Adrenal gland (tissue), 9 donors: ENCODE measurements at regions not wholly inside any gene's neighbourhood (a gene's known extent, or its start where the extent isn't known, plus 50 kb on each side); places are given as distances from the start of the nearest gene placed in this dataset.

Experiments used
- DNase-seq, 7 donors: peaks; one replicate each; pipeline ENCODE4 v3.0.0-alpha.2; 2019 to 2020
- H3K27ac ChIP-seq, 5 donors: fragments of 200-600 bp; sonication (generic) in 4 of 5; 1 replicate in 3 of 5; 2 replicates in 2 of 5; pipeline versions ENCODE4 v1.5.1 to v1.8.0; 2016 to 2020; ENCODE audit warnings: mild to moderate bottlenecking in 1 of 5
- H3K27me3 ChIP-seq: fragments of 200-600 bp; 2 replicates; pipeline ENCODE4 v1.8.0; 2021
- H3K36me3 ChIP-seq, 2 donors: fragments of 200-600 bp; replicated peaks in 1 of 2; 1 replicate in 1 of 2; 2 replicates in 1 of 2; pipeline versions ENCODE4 v1.5.1 to v1.8.0; 2018 to 2022
- H3K4me1 ChIP-seq, 2 donors: fragments of 200-600 bp; replicated peaks in 1 of 2; 1 replicate in 1 of 2; 2 replicates in 1 of 2; pipeline versions ENCODE4 v1.5.1 to v1.8.0; 2018 to 2021
- H3K4me3 ChIP-seq, 4 donors: fragments of 200-600 bp; sonication (generic) in 3 of 4; one replicate each; pipeline ENCODE4 v1.5.1; 2016 to 2018
- H3K9me3 ChIP-seq, 3 donors: fragments of 200-600 bp; sonication (generic) in 1 of 3; replicated peaks in 1 of 3; 1 replicate in 2 of 3; 2 replicates in 1 of 3; pipeline versions ENCODE4 v1.5.1 to v1.8.0; 2016 to 2021
- POLR2A ChIP-seq, 2 donors: fragments of 450-650 bp; IDR thresholded peaks; one replicate each; pipeline ENCODE4 v1.6.1; 2017; ENCODE audit warnings: antibody characterized with exemption in 2 of 2, mild to moderate bottlenecking in 2 of 2, moderate library complexity in 1 of 2
- WGBS, 4 donors: extraction: QIAGEN DNeasy Blood & Tissue Kit in 2 of 4; methylation state at CpG; one replicate each; pipeline versions ENCODE4 v1.1.5 to v1.1.7; 2013 to 2017; 5-methylcytosine and 5-hydroxymethylcytosine counted together
- intact Hi-C, 2 donors: fragments of 100-400 bp; cut with DNase I; formaldehyde crosslinking; loops; one replicate each; pipeline versions ENCODE4 v1.14.1 to v1.15.0; 2022 to 2023
- TF ChIP-seq, protein P1 (sequence below), 6 experiments: fragments of 450-650 bp in 4 of 6; fragments of 200-600 bp in 2 of 6; sonication (generic) in 1 of 6; IDR thresholded peaks; 1 replicate in 5 of 6; 2 replicates in 1 of 6; pipeline versions ENCODE4 v1.5.1 to v1.8.0; 2016 to 2021; ENCODE audit warnings: antibody characterized with exemption in 6 of 6, mild to moderate bottlenecking in 2 of 6, moderate library complexity in 1 of 6
- donor health status: healthy with polysubstance abuse.
- donor health status: Bipolar disorder and iron deficiency.
- donor health status: DM: yes; HTN: yes; CAD: no.
- donor health status: DM: no; HTN: no; CAD: no.
- donor health status: DM: no; HTN: no; CAD: no.

GRCh38 chr17:54257440-54257839 lies 434.7 kb downstream of the KIF2B start:
- intact Hi-C loops = no loop called here
- WGBS, 4 donors = 19 to 66% (median 33%) methylated on average over 2 of the region's 2 CpGs

GRCh38 chr17:54259476-54259875 lies 436.7 kb downstream of the KIF2B start:
- no peaks in the 10 kb centered on the region for H3K36me3 ChIP-seq
- WGBS, 4 donors = 52 to 67% (median 61%) methylated on average over 4 of the region's 4 CpGs
- H3K4me1 ChIP-seq = no peaks in the 10 kb centered on the region
- H3K4me3 ChIP-seq = no peak overlapping the region
- TF ChIP-seq, protein P1, sequence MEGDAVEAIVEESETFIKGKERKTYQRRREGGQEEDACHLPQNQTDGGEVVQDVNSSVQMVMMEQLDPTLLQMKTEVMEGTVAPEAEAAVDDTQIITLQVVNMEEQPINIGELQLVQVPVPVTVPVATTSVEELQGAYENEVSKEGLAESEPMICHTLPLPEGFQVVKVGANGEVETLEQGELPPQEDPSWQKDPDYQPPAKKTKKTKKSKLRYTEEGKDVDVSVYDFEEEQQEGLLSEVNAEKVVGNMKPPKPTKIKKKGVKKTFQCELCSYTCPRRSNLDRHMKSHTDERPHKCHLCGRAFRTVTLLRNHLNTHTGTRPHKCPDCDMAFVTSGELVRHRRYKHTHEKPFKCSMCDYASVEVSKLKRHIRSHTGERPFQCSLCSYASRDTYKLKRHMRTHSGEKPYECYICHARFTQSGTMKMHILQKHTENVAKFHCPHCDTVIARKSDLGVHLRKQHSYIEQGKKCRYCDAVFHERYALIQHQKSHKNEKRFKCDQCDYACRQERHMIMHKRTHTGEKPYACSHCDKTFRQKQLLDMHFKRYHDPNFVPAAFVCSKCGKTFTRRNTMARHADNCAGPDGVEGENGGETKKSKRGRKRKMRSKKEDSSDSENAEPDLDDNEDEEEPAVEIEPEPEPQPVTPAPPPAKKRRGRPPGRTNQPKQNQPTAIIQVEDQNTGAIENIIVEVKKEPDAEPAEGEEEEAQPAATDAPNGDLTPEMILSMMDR (IDR thresholded peaks at IDR 0.05) = no peak
- TF ChIP-seq POLR2A (IDR thresholded peaks at IDR 0.05) = no peak
- no peak for DNase-seq
- H3K9me3 ChIP-seq = no peaks in the 10 kb centered on the region
- intact Hi-C loops = no loop called here
- H3K27ac ChIP-seq = no peak overlapping the region
- no peaks in the 10 kb centered on the region for H3K27me3 ChIP-seq

More at GRCh38 chr17:54257440-54257839, 434.7 kb downstream of the KIF2B start:
- Histone ChIP-seq H3K27me3 (no peaks in the 10 kb centered on the region), H3K36me3 (no peaks in the 10 kb centered on the region), H3K4me3 (no peak overlapping the region), H3K4me1 (no peaks in the 10 kb centered on the region), H3K27ac (no peak overlapping the region), H3K9me3 (no peaks in the 10 kb centered on the region)
- DNase-seq = no peak
- TF ChIP-seq POLR2A (IDR thresholded peaks at IDR 0.05) = no peak
- TF ChIP-seq, protein P1 (IDR thresholded peaks at IDR 0.05) = no peak

- Histone ChIP-seq H3K27ac (no peak overlapping the region), H3K27me3 (no peaks in the 10 kb centered on the region), H3K36me3 (no peaks in the 10 kb centered on the region), H3K9me3 (no peaks in the 10 kb centered on the region), H3K4me1 (no peaks in the 10 kb centered on the region), H3K4me3 (no peak overlapping the region)
- 75 to 90% (median 84%) methylated on average over 2 of the region's 2 CpGs for WGBS, 4 donors
- no peak for DNase-seq
- intact Hi-C loops = no loop called here
- TF ChIP-seq, protein P1 (IDR thresholded peaks at IDR 0.05) = no peak
- TF ChIP-seq POLR2A (IDR thresholded peaks at IDR 0.05) = no peak
Observed at GRCh38 chr17:54261465-54261864, 438.7 kb downstream of the KIF2B start.

- intact Hi-C loops = no loop called here
- no peak for DNase-seq
- no peaks in the 10 kb centered on the region for H3K36me3 ChIP-seq
- no peaks in the 10 kb centered on the region for H3K9me3 ChIP-seq
- no peak for TF ChIP-seq POLR2A (IDR thresholded peaks at IDR 0.05)
- TF ChIP-seq, protein P1 (IDR thresholded peaks at IDR 0.05) = no peak
- no peaks in the 10 kb centered on the region for H3K4me1 ChIP-seq
- WGBS, 4 donors = 40 to 48% (median 44%) methylated on average over 2 of the region's 2 CpGs
- H3K4me3 ChIP-seq = no peak overlapping the region
- H3K27me3 ChIP-seq = no peaks in the 10 kb centered on the region
- H3K27ac ChIP-seq = no peak overlapping the region
Observed at GRCh38 chr17:54269881-54270280, 447.2 kb downstream of the KIF2B start.
